GM21825 (cell line): ENCODE measurements at regions not wholly inside any gene's neighbourhood (a gene's known extent, or its start where the extent isn't known, plus 50 kb on each side); places are given as distances from the start of the nearest gene placed in this dataset.
A peak's percentile ranks its signal among the peaks of the same experiment; 100 is the strongest.

Experiments used
- ATAC-seq: cut with Tn5 transposase; IDR thresholded peaks from one replicate; pipeline ENCODE4 v1.9.1; 2021; ENCODE audit warnings: mild to moderate bottlenecking, moderate library complexity; ENCODE audit not compliant: unreplicated experiment

- ATAC-seq: no peak
Measured at GRCh38 chr12:115338566-115339294, 654.8 kb upstream of the TBX3 start.

GRCh38 chr12:115337693-115338543 is 653.9 kb upstream of the TBX3 start:
- no peak for ATAC-seq

GRCh38 chr12:115336506-115336905 is 652.5 kb upstream of the TBX3 start:
- no peak for ATAC-seq

GRCh38 chr12:115335594-115335993 is 651.6 kb upstream of the TBX3 start:
- ATAC-seq: no peak

GRCh38 chr12:115335048-115335447 is 651.1 kb upstream of the TBX3 start:
- ATAC-seq: no peak

- no peak for ATAC-seq
Measured at GRCh38 chr12:115332945-115333344, 649.0 kb upstream of the TBX3 start.

GRCh38 chr12:115325858-115326257 is 641.9 kb upstream of the TBX3 start:
- ATAC-seq: no peak

GRCh38 chr12:115324949-115325593 is 641.1 kb upstream of the TBX3 start:
- no peak for ATAC-seq

- ATAC-seq: no peak
Measured at GRCh38 chr12:115323223-115323905, 639.4 kb upstream of the TBX3 start.

- peak; percentile 79 for ATAC-seq
Measured at GRCh38 chr12:115322275-115322674, 638.3 kb upstream of the TBX3 start.

GRCh38 chr12:115320967-115321366 is 637.0 kb upstream of the TBX3 start:
- ATAC-seq: no peak

- no peak for ATAC-seq
Measured at GRCh38 chr12:115320451-115320850, 636.5 kb upstream of the TBX3 start.

- no peak for ATAC-seq
Measured at GRCh38 chr12:115319446-115320040, 635.6 kb upstream of the TBX3 start.

- ATAC-seq: no peak
Measured at GRCh38 chr12:115313929-115314328, 630.0 kb upstream of the TBX3 start.

GRCh38 chr12:115312901-115313300 is 628.9 kb upstream of the TBX3 start:
- ATAC-seq: no peak

GRCh38 chr12:115311875-115312274 is 627.9 kb upstream of the TBX3 start:
- ATAC-seq: no peak

- no peak for ATAC-seq
Measured at GRCh38 chr12:115308918-115309317, 624.9 kb upstream of the TBX3 start.

GRCh38 chr12:115306380-115306779 is 622.4 kb upstream of the TBX3 start:
- ATAC-seq: no peak

- ATAC-seq: no peak
Measured at GRCh38 chr12:115305867-115306266, 621.9 kb upstream of the TBX3 start.

GRCh38 chr12:115305275-115305674 is 621.3 kb upstream of the TBX3 start:
- ATAC-seq: no peak
